ENCODE measurements at regions not wholly inside any gene's neighbourhood (a gene's known extent, or its start where the extent isn't known, plus 50 kb on each side); places are given as distances from the start of the nearest gene placed in this dataset.
"Not testable (repeated sequence)": the region's sequence is repeated elsewhere in the genome, so short reads cannot be mapped to it uniquely, and the experiment has no call there.

DNA sequence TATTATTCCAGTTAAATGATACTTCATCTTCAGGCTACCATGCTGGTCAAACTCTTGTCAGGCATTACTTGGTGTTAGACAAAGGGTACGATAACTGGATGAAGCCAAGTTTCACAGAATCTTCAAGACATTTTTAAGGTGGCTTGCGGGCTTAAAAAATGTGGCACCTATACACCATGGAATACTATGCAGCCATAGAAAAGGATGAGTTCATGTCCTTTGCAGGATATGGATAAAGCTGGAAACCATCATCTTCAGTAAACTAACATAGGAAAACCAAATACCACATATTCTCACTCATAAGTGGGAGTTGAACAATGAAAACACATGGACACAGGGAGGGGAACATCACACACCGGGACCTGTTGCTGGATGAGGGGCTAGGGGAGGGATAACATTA, 331.2 kb upstream of the RUNX1 start:
- TF ChIP-seq CTCF (IDR thresholded peaks at IDR 0.05; ENCODE audit: extremely low read depth in 1 of 2, insufficient read depth in 1 of 2, low read depth in 1 of 2, low read length in 2 of 2); FOS (IDR thresholded peaks at IDR 0.05; ENCODE audit: borderline replicate concordance, insufficient read depth, low read length); MAX (IDR thresholded peaks at IDR 0.05; ENCODE audit: insufficient read depth, insufficient read length); POLR2A (IDR thresholded peaks at IDR 0.05; ENCODE audit: low read depth, low read length); POLR2AphosphoS5 (IDR thresholded peaks at IDR 0.05; ENCODE audit: insufficient read depth, low read depth, low read length); EZH2 (IDR thresholded peaks at IDR 0.05; ENCODE audit: borderline replicate concordance, low read depth, low read length, severe bottlenecking); MYC (IDR thresholded peaks at IDR 0.05; ENCODE audit: low read depth, low read length); GATA2 (IDR thresholded peaks at IDR 0.05; ENCODE audit: insufficient read depth, insufficient read length, low read depth, low read length): not testable (repeated sequence)

Measured in endothelial cell of umbilical vein (primary cell).